Testis (tissue), 2 donors: ENCODE measurements at regions not wholly inside any gene's neighbourhood (a gene's known extent, or its start where the extent isn't known, plus 50 kb on each side); places are given as distances from the start of the nearest gene placed in this dataset.
"Not testable (repeated sequence)": the region's sequence is repeated elsewhere in the genome, so short reads cannot be mapped to it uniquely, and the experiment has no call there.

ENCODE experiments used
- DNase-seq: peaks from one replicate; pipeline ENCODE4 v3.0.0-alpha.2; 2019
- H3K27ac ChIP-seq, 2 donors: fragments of 200-600 bp; sonication (generic); one replicate each; pipeline ENCODE4 v1.5.1; 2019
- H3K27me3 ChIP-seq: fragments of 200-600 bp; sonication (generic); one replicate; pipeline ENCODE4 v1.5.1; 2019
- H3K36me3 ChIP-seq: fragments of 200-600 bp; sonication (generic); one replicate; pipeline ENCODE4 v1.5.1; 2017; ENCODE audit warnings: low read depth; ENCODE audit errors: missing control alignments
- H3K4me1 ChIP-seq: fragments of 200-600 bp; sonication (generic); one replicate; pipeline ENCODE4 v1.5.1; 2019
- H3K4me3 ChIP-seq, 2 donors: fragments of 200-600 bp; sonication (generic); one replicate each; pipeline ENCODE4 v1.5.1; 2017 to 2019
- H3K9me3 ChIP-seq: fragments of 200-600 bp; sonication (generic); one replicate; pipeline ENCODE4 v1.5.1; 2017
- CTCF ChIP-seq, 3 experiments: fragments of 450-650 bp in 2 of 3; fragments of 200-600 bp in 1 of 3; sonication (generic) in 1 of 3; IDR thresholded peaks; one replicate each; pipeline ENCODE4 v1.5.1; 2016 to 2019; ENCODE audit warnings: antibody characterized with exemption in 3 of 3, mild to moderate bottlenecking in 2 of 3, moderate library complexity in 1 of 3
- POLR2A ChIP-seq: fragments of 450-650 bp; IDR thresholded peaks from one replicate; pipeline ENCODE4 v1.6.1; 2017; ENCODE audit warnings: antibody characterized with exemption, mild to moderate bottlenecking, moderate library complexity
- WGBS, 2 donors: methylation state at CpG; one replicate each; pipeline ENCODE4 v1.1.5; 2018; 5-methylcytosine and 5-hydroxymethylcytosine counted together
- intact Hi-C: fragments of 100-400 bp; cut with DNase I; formaldehyde crosslinking; loops from one replicate; pipeline ENCODE4 v1.15.1; 2023; ENCODE audit warnings: low total_unique reads

DNA sequence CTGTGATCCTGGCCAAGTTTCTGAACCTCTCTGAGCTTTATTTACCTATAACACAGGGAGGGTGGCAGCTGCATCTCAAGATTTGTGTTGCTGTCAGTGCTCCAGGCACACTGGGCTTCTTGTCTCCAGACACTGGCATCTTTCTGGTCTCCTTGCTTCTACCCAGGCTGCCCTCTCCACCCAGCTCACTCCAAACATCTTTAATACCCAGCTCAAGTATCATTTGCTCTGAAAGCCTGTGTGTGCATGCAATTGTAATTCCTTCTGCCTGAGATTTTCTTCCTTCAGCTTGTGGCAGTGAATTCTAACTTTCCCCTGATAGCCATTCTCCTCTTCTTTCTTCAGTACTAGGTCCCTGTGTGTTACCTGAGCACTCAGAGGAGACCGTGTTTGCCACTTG, 50.7 kb upstream of the USP7 start:
- Histone ChIP-seq H3K36me3 (no peaks in the 10 kb centered on the region), H3K27me3 (no peaks in the 10 kb centered on the region), H3K9me3 (no peaks in the 10 kb centered on the region), H3K4me1 (peaks cover 1% of the 10 kb centered on the region), H3K27ac (no peak overlapping the region), H3K4me3 (no peak overlapping the region)
- 100% methylated on average over 1 of the region's 1 CpG for WGBS, 2 donors
- intact Hi-C loops: no loop called here
- no peak for DNase-seq
- TF ChIP-seq CTCF (IDR thresholded peaks at IDR 0.05) (no peak), POLR2A (no peak)

- Histone ChIP-seq H3K4me1 (no peaks in the 10 kb centered on the region), H3K27me3 (no peaks in the 10 kb centered on the region), H3K27ac (no peak overlapping the region), H3K36me3 (no peaks in the 10 kb centered on the region), H3K4me3 (no peak overlapping the region), H3K9me3 (no peaks in the 10 kb centered on the region)
- 89 to 97% methylated on average over 10 of the region's 10 CpGs for WGBS, 2 donors
- no peak for TF ChIP-seq CTCF (IDR thresholded peaks at IDR 0.05)
- no peak for TF ChIP-seq POLR2A
- no peak for DNase-seq
- intact Hi-C loops: no loop called here
Observed at GRCh38 chr16:9015489-9015888, 51.8 kb upstream of the USP7 start.

DNA sequence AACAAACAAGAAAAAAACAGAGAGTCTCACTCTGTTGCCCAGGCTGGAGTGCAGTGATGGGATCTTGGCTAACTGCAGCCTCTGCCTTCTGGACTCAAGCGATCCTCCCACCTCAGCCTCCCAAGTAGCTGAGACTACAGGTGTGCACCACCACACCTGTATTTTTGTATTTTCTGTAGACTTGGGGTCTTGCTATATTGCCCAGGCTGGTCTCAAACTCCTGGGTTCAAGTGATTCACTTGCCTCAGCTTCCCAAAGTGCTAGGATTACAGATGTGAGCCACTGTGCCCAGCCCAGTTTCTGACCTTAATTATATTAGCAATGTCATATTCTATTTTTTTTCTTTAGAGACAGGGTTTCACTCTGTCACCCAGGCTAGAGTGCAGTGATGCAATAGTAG, 52.3 kb upstream of the USP7 start:
- H3K9me3 ChIP-seq, H3K27ac ChIP-seq, H3K4me1 ChIP-seq, intact Hi-C loops, DNase-seq, H3K4me3 ChIP-seq, H3K36me3 ChIP-seq, H3K27me3 ChIP-seq: not testable (repeated sequence)
- WGBS, 2 donors: 93 to 95% methylated on average over 1 of the region's 1 CpG

GRCh38 chr16:9016824-9017223, 53.1 kb upstream of the USP7 start:
- Histone ChIP-seq H3K9me3 (no peaks in the 10 kb centered on the region), H3K36me3 (no peaks in the 10 kb centered on the region), H3K27me3 (no peaks in the 10 kb centered on the region), H3K4me1 (no peaks in the 10 kb centered on the region), H3K4me3 (no peak overlapping the region), H3K27ac (no peak overlapping the region)
- DNase-seq: peak; percentile 30
- TF ChIP-seq CTCF (IDR thresholded peaks at IDR 0.05): no peak
- TF ChIP-seq POLR2A: no peak
- WGBS, 2 donors: 54 to 81% methylated on average over 3 of the region's 3 CpGs
- intact Hi-C loops: no loop called here

- Histone ChIP-seq H3K27me3 (no peaks in the 10 kb centered on the region), H3K27ac (no peak overlapping the region), H3K9me3 (no peaks in the 10 kb centered on the region), H3K4me3 (no peak overlapping the region), H3K4me1 (no peaks in the 10 kb centered on the region), H3K36me3 (no peaks in the 10 kb centered on the region)
- 85 to 86% methylated on average over 13 of the region's 13 CpGs for WGBS, 2 donors
- intact Hi-C loops: no loop called here
- TF ChIP-seq CTCF (IDR thresholded peaks at IDR 0.05) (no peak), POLR2A (no peak)
- no peak for DNase-seq
Observed at GRCh38 chr16:9027070-9027799, 63.5 kb upstream of the USP7 start.

DNA sequence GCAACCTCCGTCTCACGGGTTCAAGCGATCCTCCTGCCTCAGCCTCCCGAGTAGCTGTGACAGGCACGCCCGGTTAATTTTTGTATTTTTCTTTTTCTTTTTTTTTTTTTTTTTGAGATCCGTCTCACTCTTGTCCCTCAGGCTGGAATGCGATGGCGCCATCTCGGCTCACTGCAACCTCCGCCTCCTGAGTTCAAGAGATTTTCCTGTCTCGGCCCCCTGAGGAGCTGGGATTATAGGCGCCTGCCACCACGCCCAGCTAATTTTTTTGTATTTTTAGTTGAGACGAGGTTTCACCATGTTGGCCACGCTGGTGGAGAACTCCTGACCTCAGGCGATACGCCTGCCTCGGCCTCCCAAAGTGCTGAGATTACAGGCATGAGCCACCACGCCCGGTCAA, 63.0 kb upstream of the HAPSTR1 start:
- H3K36me3 ChIP-seq, H3K27me3 ChIP-seq, H3K4me1 ChIP-seq, DNase-seq, H3K4me3 ChIP-seq, intact Hi-C loops, H3K27ac ChIP-seq, H3K9me3 ChIP-seq: not testable (repeated sequence)
- 88 to 94% methylated on average over 21 of the region's 21 CpGs for WGBS, 2 donors
